GM12891 (cell line): ENCODE measurements at regions not wholly inside any gene's neighbourhood (a gene's known extent, or its start where the extent isn't known, plus 50 kb on each side); places are given as distances from the start of the nearest gene placed in this dataset.

ENCODE experiments used
- POLR2A ChIP-seq: IDR thresholded peaks from 2 replicates; pipeline ENCODE4 v1.6.1; 2011; ENCODE audit warnings: low read depth, low read length, control low read depth
- POLR2AphosphoS5 ChIP-seq: IDR thresholded peaks from 2 replicates; pipeline ENCODE4 v1.6.1; 2011; ENCODE audit warnings: low read depth, low read length, control low read depth
- POU2F2 ChIP-seq: IDR thresholded peaks from 2 replicates; pipeline ENCODE4 v1.6.1; 2011; ENCODE audit warnings: low read depth, mild to moderate bottlenecking, control low read depth, low read length, moderate library complexity
- SPI1 ChIP-seq: IDR thresholded peaks from 2 replicates; pipeline ENCODE4 v1.6.1; 2011; ENCODE audit warnings: low read depth, low read length, control low read depth
- TAF1 ChIP-seq: IDR thresholded peaks from 2 replicates; pipeline ENCODE4 v1.6.1; 2011; ENCODE audit warnings: low read depth, low read length, control low read depth

DNA sequence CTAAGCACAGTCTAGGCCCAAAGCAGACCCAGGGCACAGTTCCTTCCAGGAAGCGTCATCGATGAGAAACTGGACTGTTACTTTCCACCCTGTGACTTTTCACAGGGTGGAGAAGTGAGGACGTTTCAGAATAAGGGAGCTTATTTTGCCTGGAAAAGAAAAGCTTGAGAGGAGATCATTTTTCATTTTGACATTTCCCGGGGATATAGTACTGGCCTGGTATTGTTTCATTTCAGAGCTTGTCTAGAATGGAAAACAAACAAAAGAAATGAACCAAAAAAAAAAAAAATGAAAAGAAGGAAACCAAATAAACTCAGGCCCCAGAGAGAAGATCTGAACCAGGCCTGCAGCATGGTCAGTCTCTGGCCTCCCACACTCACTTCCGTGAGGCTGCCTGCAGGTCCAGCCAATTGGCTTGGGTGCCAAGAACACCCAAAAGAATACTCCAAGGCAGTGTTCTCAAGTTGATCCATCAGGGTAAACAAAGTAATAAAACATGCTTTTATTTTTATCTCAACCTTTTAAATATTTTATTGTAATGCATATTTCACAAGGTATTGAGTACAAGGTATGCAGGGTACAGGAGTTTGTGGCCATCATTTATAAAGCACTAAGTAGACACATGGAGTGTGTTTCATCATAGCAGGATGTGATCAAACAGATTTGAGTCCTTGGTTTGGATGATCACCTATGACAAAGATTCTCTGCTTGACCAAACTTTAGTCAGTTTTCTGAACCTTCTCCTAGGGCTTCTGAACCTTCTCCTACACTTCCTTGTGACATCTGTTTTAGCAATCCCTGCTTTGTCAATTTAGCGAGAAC is 176.9 kb upstream of the GGTLC1 start:
- TF ChIP-seq POLR2A (no peak), POLR2AphosphoS5 (no peak), TAF1 (no peak), POU2F2 (no peak), SPI1 (no peak)
